LNCAP (cell line): ENCODE measurements at regions not wholly inside any gene's neighbourhood (a gene's known extent, or its start where the extent isn't known, plus 50 kb on each side); places are given as distances from the start of the nearest gene placed in this dataset.

Source experiments
- TF ChIP-seq, protein P1 (sequence below): fragments of 450-650 bp; IDR thresholded peaks from 2 replicates; pipeline ENCODE4 v1.5.1; 2017; ENCODE audit warnings: mild to moderate bottlenecking

DNA sequence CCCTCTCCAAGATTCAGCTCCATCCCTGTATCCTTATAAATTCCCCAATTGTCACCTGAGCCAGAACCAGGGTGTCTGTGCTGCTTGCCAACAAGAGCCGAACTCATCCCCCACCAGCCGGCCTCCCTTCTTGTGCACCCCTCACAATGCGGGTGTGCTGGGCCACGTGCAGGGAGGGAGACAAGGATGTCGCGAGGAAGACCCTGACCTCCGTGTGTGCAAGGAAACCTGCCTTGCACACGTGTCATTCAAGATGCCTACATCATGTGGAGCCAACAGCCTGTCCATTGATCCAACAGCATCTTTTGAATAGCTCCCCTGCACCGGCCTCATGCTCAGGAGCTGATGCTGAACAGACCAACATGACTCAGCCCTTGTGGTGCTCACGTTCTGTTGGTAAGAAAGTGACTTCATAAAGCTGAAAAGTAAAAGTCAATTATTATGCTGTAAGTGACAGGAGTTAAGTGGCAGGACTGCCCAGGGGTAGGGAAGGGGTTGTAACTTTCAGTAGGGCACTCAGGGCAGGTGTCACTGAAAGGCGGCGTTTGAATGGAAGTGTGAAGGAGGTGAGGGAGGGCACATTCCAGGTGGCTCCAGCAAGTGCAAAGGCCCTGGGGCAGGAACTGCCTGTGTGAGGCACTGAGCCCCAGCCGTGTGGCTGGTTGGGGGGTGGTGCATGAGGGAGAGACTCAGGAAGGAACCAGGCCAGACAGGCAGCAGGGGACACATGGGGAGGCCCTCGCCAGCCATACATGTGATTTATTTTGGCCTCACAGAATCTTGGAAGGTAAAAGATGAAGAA lies 302.2 kb downstream of the FOXL1 start:
- TF ChIP-seq, protein P1, sequence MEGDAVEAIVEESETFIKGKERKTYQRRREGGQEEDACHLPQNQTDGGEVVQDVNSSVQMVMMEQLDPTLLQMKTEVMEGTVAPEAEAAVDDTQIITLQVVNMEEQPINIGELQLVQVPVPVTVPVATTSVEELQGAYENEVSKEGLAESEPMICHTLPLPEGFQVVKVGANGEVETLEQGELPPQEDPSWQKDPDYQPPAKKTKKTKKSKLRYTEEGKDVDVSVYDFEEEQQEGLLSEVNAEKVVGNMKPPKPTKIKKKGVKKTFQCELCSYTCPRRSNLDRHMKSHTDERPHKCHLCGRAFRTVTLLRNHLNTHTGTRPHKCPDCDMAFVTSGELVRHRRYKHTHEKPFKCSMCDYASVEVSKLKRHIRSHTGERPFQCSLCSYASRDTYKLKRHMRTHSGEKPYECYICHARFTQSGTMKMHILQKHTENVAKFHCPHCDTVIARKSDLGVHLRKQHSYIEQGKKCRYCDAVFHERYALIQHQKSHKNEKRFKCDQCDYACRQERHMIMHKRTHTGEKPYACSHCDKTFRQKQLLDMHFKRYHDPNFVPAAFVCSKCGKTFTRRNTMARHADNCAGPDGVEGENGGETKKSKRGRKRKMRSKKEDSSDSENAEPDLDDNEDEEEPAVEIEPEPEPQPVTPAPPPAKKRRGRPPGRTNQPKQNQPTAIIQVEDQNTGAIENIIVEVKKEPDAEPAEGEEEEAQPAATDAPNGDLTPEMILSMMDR = no peak

GRCh38 chr16:86881118-86881510 lies 302.8 kb downstream of the FOXL1 start:
- TF ChIP-seq, protein P1 = no peak

DNA sequence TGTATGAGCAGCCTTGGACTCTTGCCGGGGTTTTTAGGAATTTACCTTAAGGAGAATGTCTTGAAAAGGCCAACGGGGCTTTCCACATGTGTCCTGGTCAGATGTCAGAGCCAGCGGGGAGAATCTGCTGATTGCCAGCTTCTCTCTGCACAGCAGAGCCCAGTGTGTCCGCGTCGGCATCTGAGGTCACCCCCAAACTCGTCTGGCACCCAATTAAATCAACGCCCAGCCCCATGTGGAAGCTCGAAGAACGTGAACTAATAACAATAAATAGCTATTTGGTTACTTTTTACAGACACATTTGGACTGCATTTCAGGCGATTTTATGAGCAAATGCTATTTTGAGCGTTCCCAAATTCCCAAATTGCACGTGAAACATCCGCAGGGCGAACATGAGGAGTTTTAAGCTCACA lies 303.5 kb downstream of the FOXL1 start:
- TF ChIP-seq, protein P1 = no peak

DNA sequence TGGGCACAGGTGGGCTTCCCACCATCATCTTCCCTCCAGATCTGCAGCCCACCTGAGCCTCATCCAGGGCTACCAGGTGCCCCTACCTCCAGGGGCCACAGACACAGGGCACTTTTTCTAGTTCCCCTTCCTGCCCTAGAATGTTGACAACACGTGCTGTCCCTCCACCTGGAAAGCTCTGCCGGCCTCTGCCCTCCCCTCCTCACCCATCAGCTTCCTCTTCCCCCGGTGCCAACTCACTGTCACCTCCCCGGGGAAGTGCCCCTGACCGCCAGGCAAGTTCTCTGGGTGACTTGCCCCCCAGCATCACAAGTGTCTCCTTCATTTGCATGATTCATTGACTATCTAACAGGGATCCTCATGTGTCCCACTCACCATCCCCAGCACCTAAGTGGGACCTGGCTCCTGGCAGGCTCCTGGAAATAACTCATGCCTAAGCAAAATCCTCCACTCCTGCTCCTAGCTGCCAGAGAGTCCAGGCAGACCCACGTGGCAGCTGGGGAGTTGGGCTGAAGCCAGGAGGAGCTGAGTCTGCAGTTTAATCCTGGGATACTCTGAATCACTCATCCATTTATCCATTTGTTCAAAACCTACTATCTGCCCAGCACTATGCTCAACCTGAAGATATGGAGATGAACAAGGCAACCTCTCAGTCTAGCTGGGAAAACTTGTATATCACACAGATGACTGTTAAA lies 304.4 kb downstream of the FOXL1 start:
- TF ChIP-seq, protein P1 = no peak

GRCh38 chr16:86883583-86884389 lies 305.4 kb downstream of the FOXL1 start:
- TF ChIP-seq, protein P1 = no peak

DNA sequence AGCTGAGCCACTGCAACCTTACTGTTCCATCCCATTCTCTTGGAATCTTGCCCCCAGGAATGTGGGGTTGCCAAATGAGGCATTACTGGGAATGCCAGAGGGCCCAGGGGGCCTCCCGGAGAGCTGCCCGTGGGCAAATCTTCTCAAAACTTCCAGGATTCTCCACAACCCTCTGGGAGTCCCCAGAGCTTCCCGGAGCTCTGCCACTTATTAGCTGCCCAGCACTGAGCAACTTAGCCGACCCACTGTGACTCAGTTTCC lies 306.0 kb downstream of the FOXL1 start:
- TF ChIP-seq, protein P1 = no peak

- TF ChIP-seq, protein P1 = no peak
Observed at GRCh38 chr16:86885139-86885538, 306.8 kb downstream of the FOXL1 start.
